ENCODE measurements at regions not wholly inside any gene's neighbourhood (a gene's known extent, or its start where the extent isn't known, plus 50 kb on each side); places are given as distances from the start of the nearest gene placed in this dataset.

DNA sequence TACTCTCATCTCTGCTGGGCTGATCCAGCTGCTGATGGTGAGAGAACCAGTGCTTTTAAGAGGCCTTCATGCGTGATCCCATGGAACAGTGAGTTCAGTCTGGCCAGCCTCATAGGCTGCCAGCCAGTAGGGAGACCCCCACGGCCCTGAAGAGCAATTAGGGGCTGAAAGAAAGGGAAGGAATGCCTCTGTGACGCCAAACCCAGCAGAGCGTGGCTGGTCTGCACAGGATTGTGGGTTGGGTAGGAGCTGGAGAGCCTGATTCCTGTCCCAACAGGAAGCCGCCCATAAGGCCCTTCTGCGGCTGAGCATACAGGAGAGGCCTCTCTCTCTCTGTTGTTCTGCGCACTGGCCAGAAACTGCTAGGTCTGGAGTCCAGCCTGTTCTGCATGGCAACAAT, 181.5 kb upstream of the E2F8 start:
- H3K79me1 ChIP-seq (ENCODE audit: low read depth, low read length), result no peaks in the 10 kb centered on the region; the same call in 1 of the 2 replicates
- no peak overlapping the region for H3K4me2 ChIP-seq (ENCODE audit: insufficient read depth in 1 of 2, low read depth in 2 of 2, low read length in 2 of 2)
- no peak overlapping the region for H3K4me3 ChIP-seq (ENCODE audit: extremely low read depth in 1 of 4, insufficient read depth in 2 of 4, low read depth in 3 of 4, low read length in 4 of 4)
- no peaks in the 10 kb centered on the region for H3K9me3 ChIP-seq (ENCODE audit: insufficient read depth in 2 of 2, low read depth in 1 of 2, low read length in 1 of 2)
- H2BK12ac ChIP-seq (ENCODE audit: low read depth, low read length), result no peak overlapping the region
- H3K4ac ChIP-seq (replicated peaks; ENCODE audit: insufficient read length, low read depth, low read length), result no peak overlapping the region
- H3K4me1 ChIP-seq (replicated peaks in 1 of 4; ENCODE audit: control insufficient read depth in 3 of 4, insufficient read depth in 4 of 4, low read length in 3 of 4), result no peaks in the 10 kb centered on the region
- no peak overlapping the region for H3K56ac ChIP-seq (replicated peaks; ENCODE audit: insufficient read length, low read depth, low read length)
- no peaks in the 10 kb centered on the region for H3K27me3 ChIP-seq (replicated peaks in 1 of 4; ENCODE audit: control insufficient read depth in 3 of 4, extremely low read depth in 1 of 4, insufficient read depth in 3 of 4, low read length in 3 of 4)
- ChIA-PET POLR2A (ENCODE audit: partially characterized antibody) (no interaction called here), CTCF (ENCODE audit: partially characterized antibody) (interaction anchor here (2.1 kb wide), 1 partner anchor 11 kb away, joined by 4 read pairs; no protein-coding TSS in a partner anchor)
- no peak overlapping the region for H2BK120ac ChIP-seq (replicated peaks; ENCODE audit: low read depth, low read length)
- H3K23ac ChIP-seq (ENCODE audit: insufficient read length), result no peak overlapping the region
- H3K9ac ChIP-seq (replicated peaks in 1 of 4; ENCODE audit: extremely low read depth in 1 of 4, low read depth in 3 of 4, low read length in 3 of 4), result no peak overlapping the region
- 0 out of 2 replicates have a peak overlapping the region, but pooled peaks have one; percentile 3 for H2AFZ ChIP-seq (ENCODE audit: low read length)
- no peak overlapping the region for H3K18ac ChIP-seq (ENCODE audit: extremely low read depth, low read length)
- H3K79me2 ChIP-seq (ENCODE audit: control insufficient read depth in 1 of 2, insufficient read depth in 2 of 2, low read length in 2 of 2), result no peaks in the 10 kb centered on the region
- no peaks in the 10 kb centered on the region for H4K20me1 ChIP-seq (replicated peaks in 1 of 2; ENCODE audit: control insufficient read depth in 1 of 2, insufficient read depth in 2 of 2, low read length in 2 of 2)
- no peak overlapping the region for H3K14ac ChIP-seq (ENCODE audit: insufficient read length)
- no peak overlapping the region for H4K8ac ChIP-seq (ENCODE audit: extremely low read depth, insufficient read depth, low read length)
- no peak for FAIRE-seq
- H3K36me3 ChIP-seq (ENCODE audit: control insufficient read depth in 2 of 4, insufficient read depth in 4 of 4, low read length in 3 of 4), result no peaks in the 10 kb centered on the region
- no peak overlapping the region for H2BK15ac ChIP-seq (ENCODE audit: low read length)
- DNase-seq (ENCODE audit: low read depth in 1 of 2, low spot score in 2 of 2), result no peak
- H3K23me2 ChIP-seq (ENCODE audit: low read depth, low read length), result no peaks in the 10 kb centered on the region
- H4K91ac ChIP-seq (replicated peaks; ENCODE audit: insufficient read length, low read length), result no peak overlapping the region
- H2BK20ac ChIP-seq (ENCODE audit: low read length), result no peak overlapping the region
- no peak overlapping the region for H4K5ac ChIP-seq (ENCODE audit: insufficient read length, low read depth, low read length)
- no peak overlapping the region for H2BK5ac ChIP-seq (ENCODE audit: low read depth, low read length)
- 86% methylated on average over 7 of the region's 7 CpGs; no CpG with 5 or more reads in 1 of the 2 experiments for WGBS, 2 experiments (ENCODE audit: extremely low coverage in 1 of 2, insufficient coverage in 1 of 2, insufficient read length in 1 of 2, insufficient replicate concordance in 2 of 2, low coverage in 1 of 2, low lambda C conversion rate in 2 of 2, missing lambda C conversion rate in 1 of 2)
- H2AK5ac ChIP-seq (ENCODE audit: low read depth, low read length), result no peak overlapping the region
- no peak overlapping the region for H3K27ac ChIP-seq (ENCODE audit: low read depth, low read length)
- TF ChIP-seq TAF1 (IDR thresholded peaks at IDR 0.05; ENCODE audit: low read depth, low read length), result no peak
- TF ChIP-seq CTCF (IDR thresholded peaks at IDR 0.05; ENCODE audit: control extremely low read depth in 1 of 3, insufficient read depth in 1 of 3, low read depth in 1 of 3, low read length in 3 of 3), result no peak
- TF ChIP-seq HDAC6 (IDR thresholded peaks at IDR 0.05; ENCODE audit: low read depth, low read length), result no peak
- TF ChIP-seq CREB1 (IDR thresholded peaks at IDR 0.05), result no peak
- no peak for TF ChIP-seq PHF8 (conservative IDR thresholded peaks at IDR 0.05; ENCODE audit: low read depth, low read length)
- no peak for TF ChIP-seq SIX5 (IDR thresholded peaks at IDR 0.05; ENCODE audit: low read depth, low read length)
- TF ChIP-seq HDAC2 (IDR thresholded peaks at IDR 0.05; ENCODE audit: borderline replicate concordance in 1 of 2, low read depth in 2 of 2, low read length in 2 of 2), result no peak
